SK-N-SH (cell line): ENCODE measurements at regions not wholly inside any gene's neighbourhood (a gene's known extent, or its start where the extent isn't known, plus 50 kb on each side); places are given as distances from the start of the nearest gene placed in this dataset.
"Not testable (repeated sequence)": the region's sequence is repeated elsewhere in the genome, so short reads cannot be mapped to it uniquely, and the experiment has no call there.

Experiments
- CTCF ChIA-PET: fragments of 300-600, 350-600 bp; formaldehyde crosslinking; extraction: SDS; loops from one replicate; lab custom pipeline; 2021; lab: Yijun Ruan, JAX
- POLR2A ChIA-PET: fragments of 350-600 bp; sonication (Branson Sonifier 250); formaldehyde crosslinking; extraction: SDS; loops from one replicate; lab custom pipeline; 2020; ENCODE audit warnings: antibody characterized with exemption, inconsistent platforms; lab: Yijun Ruan, JAX
- DNase-seq: peaks from one replicate; pipeline ENCODE4 v3.0.0; 2012
- H2AFZ ChIP-seq: fragments of 200-600 bp; sonication (generic); 2 replicates; pipeline ENCODE4 v1.8.1; 2016; ENCODE audit warnings: antibody characterized with exemption, mild to moderate bottlenecking, low read depth
- H3F3A ChIP-seq: fragments of 200-600 bp; sonication (generic); replicated peaks from 2 replicates; pipeline ENCODE3; 2016; ENCODE audit warnings: antibody characterized with exemption, mild to moderate bottlenecking; ENCODE audit not compliant: insufficient read depth
- H3K27ac ChIP-seq, 2 experiments: fragments of 200-500 bp in 1 of 2; fragments of 200-600 bp in 1 of 2; sonication (Bioruptor generic) in 1 of 2; sonication (generic), shearing (Covaris generic) in 1 of 2; 2 replicates each; pipeline versions ENCODE4 v1.5.1 to v1.6.1; 2014 to 2016; ENCODE audit warnings: low read depth in 2 of 2, inconsistent platforms in 1 of 2, low read length in 1 of 2, mild to moderate bottlenecking in 1 of 2, mixed read lengths in 1 of 2
- H3K27me3 ChIP-seq: fragments of 200-600 bp; sonication (generic), shearing (Covaris generic); 2 replicates; pipeline ENCODE4 v1.6.1; 2016; ENCODE audit warnings: mixed run types; ENCODE audit not compliant: insufficient read depth
- H3K36me3 ChIP-seq, 2 experiments: fragments of 200-500 bp in 1 of 2; fragments of 200-600 bp in 1 of 2; sonication (Bioruptor generic) in 1 of 2; sonication (generic) in 1 of 2; replicated peaks in 1 of 2; 2 replicates each; pipeline versions ENCODE3 to v1.5.1; 2014 to 2016; ENCODE audit warnings: low read length in 1 of 2, mild to moderate bottlenecking in 1 of 2; ENCODE audit not compliant: insufficient read depth in 2 of 2, control insufficient read depth in 1 of 2
- H3K4me1 ChIP-seq, 2 experiments: fragments of 200-500 bp in 1 of 2; fragments of 200-600 bp in 1 of 2; sonication (Bioruptor generic) in 1 of 2; sonication (generic), shearing (Covaris generic) in 1 of 2; 2 replicates each; pipeline versions ENCODE4 v1.5.1 to v1.6.1; 2014 to 2016; ENCODE audit warnings: low read depth in 1 of 2, low read length in 1 of 2, mixed run types in 1 of 2; ENCODE audit not compliant: insufficient read depth in 2 of 2, control insufficient read depth in 1 of 2
- H3K4me2 ChIP-seq: fragments of 200-600 bp; sonication (generic), shearing (Covaris generic); 2 replicates; pipeline ENCODE4 v1.6.1; 2017; ENCODE audit warnings: mixed run types
- H3K4me3 ChIP-seq, 2 experiments: fragments of 200-500 bp in 1 of 2; fragments of 200-600 bp in 1 of 2; sonication (Bioruptor generic) in 1 of 2; sonication (generic), shearing (Covaris generic) in 1 of 2; 2 replicates each; pipeline versions ENCODE4 v1.5.1 to v1.8.1; 2014 to 2016; ENCODE audit warnings: low read depth in 2 of 2, inconsistent platforms in 1 of 2, low read length in 1 of 2, mild to moderate bottlenecking in 1 of 2, mixed read lengths in 1 of 2, moderate library complexity in 1 of 2
- H3K79me2 ChIP-seq: fragments of 200-600 bp; sonication (generic); 2 replicates; pipeline ENCODE4 v1.8.1; 2017; ENCODE audit warnings: mild to moderate bottlenecking; ENCODE audit not compliant: insufficient read depth
- H3K9ac ChIP-seq: fragments of 200-600 bp; sonication (generic); 2 replicates; pipeline ENCODE4 v1.6.1; 2017; ENCODE audit warnings: mixed run types
- H3K9me2 ChIP-seq: fragments of 200-600 bp; sonication (generic); 2 replicates; pipeline ENCODE4 v1.6.1; 2017; ENCODE audit warnings: mixed run types
- H3K9me3 ChIP-seq: fragments of 200-600 bp; sonication (generic); 2 replicates; pipeline ENCODE4 v1.6.1; 2017; ENCODE audit warnings: mixed run types, mild to moderate bottlenecking, moderate library complexity
- H4K20me1 ChIP-seq: fragments of 200-600 bp; sonication (generic); 2 replicates; pipeline ENCODE4 v1.6.1; 2017; ENCODE audit warnings: mild to moderate bottlenecking, mixed run types; ENCODE audit not compliant: insufficient read depth
- ELF1 ChIP-seq: IDR thresholded peaks from 2 replicates; pipeline ENCODE4 v1.4.0; 2012
- EP300 ChIP-seq, 2 experiments: IDR thresholded peaks; 2 replicates each; pipeline versions ENCODE4 v1.4.0 to v1.6.1; 2012; ENCODE audit warnings: borderline replicate concordance in 1 of 2, low read depth in 1 of 2, low read length in 1 of 2
- FOXJ3 ChIP-seq: sonication (generic); formaldehyde crosslinking; IDR thresholded peaks from 2 replicates; pipeline ENCODE4 v1.5.1; 2020; ENCODE audit warnings: mild to moderate bottlenecking, missing genetic modification reagents
- FOXM1 ChIP-seq: IDR thresholded peaks from 2 replicates; pipeline ENCODE4 v1.4.0; 2012; ENCODE audit warnings: low read depth, mild to moderate bottlenecking
- GATA2 ChIP-seq: sonication (generic); formaldehyde crosslinking; IDR thresholded peaks from 2 replicates; pipeline ENCODE4 v1.5.0; 2020; ENCODE audit warnings: mild to moderate bottlenecking, missing genetic modification reagents
- IRF3 ChIP-seq: fragments of 150-350 bp; IDR thresholded peaks from 2 replicates; pipeline ENCODE4 v1.6.1; 2016; ENCODE audit warnings: mild to moderate bottlenecking, low read depth, low read length
- MAX ChIP-seq: IDR thresholded peaks from 2 replicates; pipeline ENCODE4 v1.4.0; 2012; ENCODE audit warnings: low read depth
- MEF2A ChIP-seq: IDR thresholded peaks from 2 replicates; pipeline ENCODE4 v1.4.0; 2012; ENCODE audit warnings: low read depth, borderline replicate concordance
- MXI1 ChIP-seq: IDR thresholded peaks from 2 replicates; pipeline ENCODE4 v1.6.1; 2012; ENCODE audit warnings: mild to moderate bottlenecking, low read depth, low read length, improper control_type of control experiment
- PBX3 ChIP-seq: IDR thresholded peaks from 2 replicates; pipeline ENCODE4; 2012
- POLR2AphosphoS5 ChIP-seq: IDR thresholded peaks from 2 replicates; pipeline ENCODE4 v1.6.1; 2012; ENCODE audit warnings: low read depth, low read length
- RAD21 ChIP-seq: IDR thresholded peaks from 2 replicates; pipeline ENCODE4 v1.6.1; 2012; ENCODE audit warnings: mild to moderate bottlenecking, low read length
- RXRA ChIP-seq: IDR thresholded peaks from 2 replicates; pipeline ENCODE4 v1.4.0; 2012; ENCODE audit warnings: low read depth, mild to moderate bottlenecking, borderline replicate concordance
- SMC3 ChIP-seq: IDR thresholded peaks from 2 replicates; pipeline ENCODE4 v1.6.1; 2012; ENCODE audit warnings: low read depth, low read length, improper control_type of control experiment
- USF1 ChIP-seq: IDR thresholded peaks from 2 replicates; pipeline ENCODE4 v1.4.0; 2012; ENCODE audit warnings: low read depth, borderline replicate concordance
- USF2 ChIP-seq: fragments of 150-350 bp; IDR thresholded peaks from 2 replicates; pipeline ENCODE4 v1.6.1; 2017; ENCODE audit warnings: antibody characterized with exemption, low read length, low read depth, borderline replicate concordance
- YY1 ChIP-seq: IDR thresholded peaks from 2 replicates; pipeline ENCODE4 v1.4.0; 2012; ENCODE audit warnings: low read depth, mild to moderate bottlenecking
- WGBS: methylation state at CpG from one replicate; pipeline ENCODE4 v1.1.6; 2017; ENCODE audit warnings: low lambda C conversion rate; 5-methylcytosine and 5-hydroxymethylcytosine counted together

- H4K20me1 ChIP-seq: no peaks in the 10 kb centered on the region
- TF ChIP-seq MXI1 (no peak), FOXM1 (no peak), USF2 (no peak), USF1 (no peak), ELF1 (no peak), SMC3 (no peak), YY1 (no peak)
- H3K4me1 ChIP-seq: no peaks in the 10 kb centered on the region; a peak in 1 of 4 replicates
- no peaks in the 10 kb centered on the region for H3F3A ChIP-seq
- no peaks in the 10 kb centered on the region for H3K27me3 ChIP-seq
- CTCF ChIA-PET: interaction anchor here (0.7 kb wide), 1 partner anchor 30 kb away, joined by 3 read pairs; no protein-coding TSS in a partner anchor
- H3K79me2 ChIP-seq: no peaks in the 10 kb centered on the region
- WGBS: 3% methylated on average over 1 of the region's 1 CpG
- no peak overlapping the region for H3K4me2 ChIP-seq
- POLR2A ChIA-PET: no interaction called here
- H3K4me3 ChIP-seq: no peak overlapping the region
- no peak overlapping the region for H3K27ac ChIP-seq
- H3K36me3 ChIP-seq: no peaks in the 10 kb centered on the region
- no peak overlapping the region for H2AFZ ChIP-seq
- no peaks in the 10 kb centered on the region for H3K9me2 ChIP-seq
- DNase-seq: no peak
- no peaks in the 10 kb centered on the region for H3K9me3 ChIP-seq
- no peak overlapping the region for H3K9ac ChIP-seq
These were observed 804.2 kb downstream of the ANKRD7 start for GRCh38 chr7:119028736-119029135.

- H4K20me1 ChIP-seq, CTCF ChIA-PET, H3K9me2 ChIP-seq, H3F3A ChIP-seq, H3K36me3 ChIP-seq, H3K4me3 ChIP-seq, H2AFZ ChIP-seq, POLR2A ChIA-PET, H3K79me2 ChIP-seq, H3K4me2 ChIP-seq, DNase-seq, H3K9me3 ChIP-seq, H3K27ac ChIP-seq, H3K9ac ChIP-seq, H3K4me1 ChIP-seq, H3K27me3 ChIP-seq: not testable (repeated sequence)
- WGBS: 61% methylated on average over 4 of the region's 4 CpGs
These were observed 807.6 kb downstream of the ANKRD7 start for GRCh38 chr7:119032136-119032535.

- Histone ChIP-seq H3K36me3 (no peaks in the 10 kb centered on the region), H2AFZ (no peak overlapping the region), H3K9ac (no peak overlapping the region), H3K4me2 (no peak overlapping the region), H3K27me3 (no peaks in the 10 kb centered on the region), H3K4me3 (no peak overlapping the region), H3K27ac (no peak overlapping the region), H3K79me2 (no peaks in the 10 kb centered on the region), H3K4me1 (no peaks in the 10 kb centered on the region), H4K20me1 (no peaks in the 10 kb centered on the region), H3F3A (no peaks in the 10 kb centered on the region), H3K9me3 (no peaks in the 10 kb centered on the region), H3K9me2 (no peaks in the 10 kb centered on the region)
- ChIA-PET CTCF (interaction anchor here (0.7 kb wide), 1 partner anchor 14 kb away, joined by 3 read pairs; no protein-coding TSS in a partner anchor), POLR2A (no interaction called here)
- DNase-seq: no peak
- 6% methylated on average over 3 of the region's 3 CpGs for WGBS
- TF ChIP-seq ELF1 (no peak), USF1 (no peak), EP300 (IDR thresholded peaks at IDR 0.05; ENCODE audit: borderline replicate concordance in 1 of 2, low read depth in 1 of 2, low read length in 1 of 2) (no peak), RXRA (no peak), MAX (no peak), RAD21 (no peak), MEF2A (no peak), SMC3 (no peak), POLR2AphosphoS5 (no peak), PBX3 (no peak), GATA2 (no peak), FOXJ3 (CRISPR knock-in tag) (no peak), IRF3 (no peak)
These were observed 809.1 kb downstream of the ANKRD7 start for GRCh38 chr7:119033641-119034040.
